H1 (cell line): ENCODE measurements at regions not wholly inside any gene's neighbourhood (a gene's known extent, or its start where the extent isn't known, plus 50 kb on each side); places are given as distances from the start of the nearest gene placed in this dataset.

Source experiments
- CTCF ChIA-PET: fragments of 300-600 bp; sonication (Branson Sonifier 250); formaldehyde crosslinking; loops from one replicate; lab custom pipeline; 2021; ENCODE audit not compliant: partially characterized antibody; lab: Charles Lee
- POLR2A ChIA-PET: fragments of 300-600 bp; sonication (Branson Sonifier 250); formaldehyde crosslinking; loops from one replicate; lab custom pipeline; 2021; ENCODE audit warnings: inconsistent platforms; ENCODE audit not compliant: partially characterized antibody; lab: Charles Lee
- DNase-seq, 2 experiments: peaks; one replicate each; pipeline versions ENCODE4 v3.0.0 to v3.0.0-alpha.2; 2010 to 2022; ENCODE audit warnings: low spot score in 2 of 2, low read depth in 1 of 2, mixed read lengths in 1 of 2
- FAIRE-seq: peaks from 2 replicates; lab custom pipeline; 2011; peaks lifted over from hg19 to GRCh38; lab: Jason Lieb, UNC
- H2AFZ ChIP-seq: 2 replicates; pipeline ENCODE4 v1.8.1; 2012; ENCODE audit warnings: low read length, inconsistent platforms
- H2AK5ac ChIP-seq: 2 replicates; pipeline ENCODE4 v1.6.1; 2013; ENCODE audit warnings: low read depth, low read length
- H2BK120ac ChIP-seq: replicated peaks from 2 replicates; pipeline ENCODE3; 2013; ENCODE audit warnings: low read depth, low read length, inconsistent platforms
- H2BK12ac ChIP-seq: 2 replicates; pipeline ENCODE4 v1.6.1; 2013; ENCODE audit warnings: low read depth, low read length
- H2BK15ac ChIP-seq: 2 replicates; pipeline ENCODE4 v1.6.1; 2013; ENCODE audit warnings: low read length
- H2BK20ac ChIP-seq: 2 replicates; pipeline ENCODE4 v1.6.1; 2013; ENCODE audit warnings: low read length
- H2BK5ac ChIP-seq: 2 replicates; pipeline ENCODE4 v1.6.1; 2013; ENCODE audit warnings: low read depth, low read length
- H3K14ac ChIP-seq: 2 replicates; pipeline ENCODE4 v1.6.1; 2013; ENCODE audit warnings: inconsistent platforms; ENCODE audit not compliant: insufficient read length
- H3K18ac ChIP-seq: 2 replicates; pipeline ENCODE4 v1.6.1; 2013; ENCODE audit warnings: low read length; ENCODE audit errors: extremely low read depth
- H3K23ac ChIP-seq: 2 replicates; pipeline ENCODE4 v1.6.1; 2013; ENCODE audit warnings: inconsistent platforms; ENCODE audit not compliant: insufficient read length
- H3K23me2 ChIP-seq: 2 replicates; pipeline ENCODE4 v1.6.1; 2013; ENCODE audit warnings: low read depth, low read length
- H3K27ac ChIP-seq: 2 replicates; pipeline ENCODE4 v1.6.1; 2011; ENCODE audit warnings: low read depth, low read length, inconsistent platforms
- H3K27me3 ChIP-seq, 4 experiments: replicated peaks in 1 of 4; 1 replicate in 1 of 4; 2 replicates in 3 of 4; pipeline versions ENCODE4 v1.6.1 to v1.8.1; 2011 to 2013; ENCODE audit warnings: low read length in 3 of 4, mild to moderate bottlenecking in 3 of 4, inconsistent platforms in 2 of 4, mixed read lengths in 2 of 4, moderate library complexity in 1 of 4; ENCODE audit not compliant: control insufficient read depth in 3 of 4, insufficient read depth in 3 of 4; ENCODE audit errors: extremely low read depth in 1 of 4
- H3K36me3 ChIP-seq, 4 experiments: 2 replicates each; pipeline versions ENCODE4 v1.6.1 to v1.8.1; 2011 to 2013; ENCODE audit warnings: mild to moderate bottlenecking in 4 of 4, low read length in 3 of 4, moderate library complexity in 2 of 4, control low read depth in 1 of 4, inconsistent platforms in 1 of 4; ENCODE audit not compliant: insufficient read depth in 4 of 4, control insufficient read depth in 2 of 4
- H3K4ac ChIP-seq: replicated peaks from 2 replicates; pipeline ENCODE3; 2013; ENCODE audit warnings: low read length, low read depth, mixed read lengths, inconsistent platforms; ENCODE audit not compliant: insufficient read length
- H3K4me1 ChIP-seq, 4 experiments: replicated peaks in 1 of 4; 1 replicate in 1 of 4; 2 replicates in 3 of 4; pipeline versions ENCODE4 v1.6.1 to v1.8.1; 2011 to 2013; ENCODE audit warnings: low read length in 3 of 4, inconsistent platforms in 2 of 4, mixed read lengths in 1 of 4; ENCODE audit not compliant: insufficient read depth in 4 of 4, control insufficient read depth in 3 of 4
- H3K4me2 ChIP-seq, 2 experiments: 2 replicates each; pipeline versions ENCODE4 v1.6.1 to v1.8.1; 2011 to 2013; ENCODE audit warnings: low read depth in 2 of 2, low read length in 2 of 2, control low read depth in 1 of 2, inconsistent platforms in 1 of 2, mild to moderate bottlenecking in 1 of 2; ENCODE audit not compliant: insufficient read depth in 1 of 2
- H3K4me3 ChIP-seq, 4 experiments: fragments of 200-600, 300-600 bp in 1 of 4; sonication (generic), shearing (Covaris generic), sonication (Bioruptor Twin) in 1 of 4; 2 replicates each; pipeline versions ENCODE4 v1.5.1 to v1.8.1; 2011 to 2016; ENCODE audit warnings: low read length in 4 of 4, low read depth in 3 of 4, control low read depth in 2 of 4, inconsistent platforms in 2 of 4, mild to moderate bottlenecking in 2 of 4, mixed read lengths in 1 of 4, moderate library complexity in 1 of 4; ENCODE audit not compliant: insufficient read depth in 2 of 4; ENCODE audit errors: extremely low read depth in 1 of 4
- H3K56ac ChIP-seq: replicated peaks from 2 replicates; pipeline ENCODE3; 2013; ENCODE audit warnings: low read depth, mild to moderate bottlenecking, mixed read lengths, low read length, inconsistent platforms; ENCODE audit not compliant: insufficient read length
- H3K79me1 ChIP-seq: 2 replicates; pipeline ENCODE4 v1.6.1; 2013; ENCODE audit warnings: low read depth, low read length, control low read depth
- H3K79me2 ChIP-seq, 2 experiments: 2 replicates each; pipeline versions ENCODE4 v1.6.1 to v1.8.1; 2012 to 2013; ENCODE audit warnings: low read length in 2 of 2, mild to moderate bottlenecking in 2 of 2, inconsistent platforms in 1 of 2; ENCODE audit not compliant: insufficient read depth in 2 of 2, control insufficient read depth in 1 of 2
- H3K9ac ChIP-seq, 4 experiments: replicated peaks in 1 of 4; 1 replicate in 1 of 4; 2 replicates in 3 of 4; pipeline versions ENCODE4 v1.6.1 to v1.8.1; 2011 to 2013; ENCODE audit warnings: low read depth in 3 of 4, low read length in 3 of 4, control low read depth in 2 of 4, mild to moderate bottlenecking in 2 of 4, moderate library complexity in 2 of 4, inconsistent platforms in 1 of 4; ENCODE audit errors: extremely low read depth in 1 of 4
- H3K9me3 ChIP-seq, 2 experiments: 2 replicates each; pipeline versions ENCODE4 v1.6.1 to v1.8.1; 2012 to 2013; ENCODE audit warnings: mild to moderate bottlenecking in 2 of 2, moderate library complexity in 2 of 2, control low read depth in 1 of 2, inconsistent platforms in 1 of 2, low read depth in 1 of 2, low read length in 1 of 2, mixed read lengths in 1 of 2; ENCODE audit not compliant: insufficient read depth in 2 of 2
- H4K20me1 ChIP-seq, 2 experiments: replicated peaks in 1 of 2; 2 replicates each; pipeline versions ENCODE3 to v1.8.1; 2011 to 2013; ENCODE audit warnings: inconsistent platforms in 2 of 2, low read length in 2 of 2, mild to moderate bottlenecking in 1 of 2; ENCODE audit not compliant: insufficient read depth in 2 of 2, control insufficient read depth in 1 of 2
- H4K5ac ChIP-seq: 2 replicates; pipeline ENCODE4 v1.6.1; 2013; ENCODE audit warnings: low read length, low read depth, mixed read lengths, inconsistent platforms; ENCODE audit not compliant: insufficient read length
- H4K8ac ChIP-seq: 2 replicates; pipeline ENCODE4 v1.8.0; 2013; ENCODE audit warnings: mild to moderate bottlenecking, moderate library complexity, low read length, inconsistent platforms; ENCODE audit not compliant: insufficient read depth; ENCODE audit errors: extremely low read depth
- H4K91ac ChIP-seq: replicated peaks from 2 replicates; pipeline ENCODE3; 2013; ENCODE audit warnings: low read length, mixed read lengths, inconsistent platforms; ENCODE audit not compliant: insufficient read length
- ASH2L ChIP-seq: fragments of 200-600, 300-600 bp; sonication (generic); IDR thresholded peaks from one replicate; pipeline ENCODE4 v1.7.1; 2017; ENCODE audit warnings: low read length
- BACH1 ChIP-seq: IDR thresholded peaks from 2 replicates; pipeline ENCODE4 v1.6.1; 2012; ENCODE audit warnings: low read length, improper control_type of control experiment
- EP300 ChIP-seq, 2 experiments: IDR thresholded peaks; 1 replicate in 1 of 2; 2 replicates in 1 of 2; pipeline ENCODE4 v1.6.1; 2011 to 2012; ENCODE audit warnings: low read depth in 2 of 2, low read length in 2 of 2, mild to moderate bottlenecking in 2 of 2, borderline replicate concordance in 1 of 2, inconsistent platforms in 1 of 2, moderate library complexity in 1 of 2
- EZH2 ChIP-seq: fragments of 200-600 bp; sonication (generic); IDR thresholded peaks from 2 replicates; pipeline ENCODE4 v1.7.1; 2012; ENCODE audit warnings: low read depth, mild to moderate bottlenecking, moderate library complexity, low read length, inconsistent platforms; ENCODE audit not compliant: severe bottlenecking
- GABPA ChIP-seq: IDR thresholded peaks from 2 replicates; pipeline ENCODE4 v1.6.1; 2011; ENCODE audit warnings: mild to moderate bottlenecking, low read length, moderate library complexity, borderline replicate concordance; ENCODE audit not compliant: insufficient read depth
- HDAC6 ChIP-seq: IDR thresholded peaks from one replicate; pipeline ENCODE4 v1.7.1; 2012; ENCODE audit warnings: low read depth, mild to moderate bottlenecking, inconsistent platforms, low read length, moderate library complexity
- JUND ChIP-seq: IDR thresholded peaks from 2 replicates; pipeline ENCODE4 v1.6.1; 2011; ENCODE audit warnings: mild to moderate bottlenecking, improper control_type of control experiment, low read length
- MAFK ChIP-seq: IDR thresholded peaks from 2 replicates; pipeline ENCODE4 v1.6.1; 2012; ENCODE audit warnings: low read depth, mild to moderate bottlenecking, improper control_type of control experiment, low read length
- RXRA ChIP-seq: IDR thresholded peaks from 2 replicates; pipeline ENCODE4 v1.6.1; 2011; ENCODE audit warnings: low read depth, mild to moderate bottlenecking, low read length, moderate library complexity; ENCODE audit not compliant: insufficient read depth
- SAP30 ChIP-seq: fragments of 300-600 bp; sonication (generic); IDR thresholded peaks from 2 replicates; pipeline ENCODE4 v1.7.1; 2012; ENCODE audit warnings: low read length, moderate library complexity, mild to moderate bottlenecking, inconsistent platforms; ENCODE audit not compliant: insufficient read depth, insufficient replicate concordance
- SIRT6 ChIP-seq: IDR thresholded peaks from one replicate; pipeline ENCODE4 v1.7.1; 2012; ENCODE audit warnings: low read length, inconsistent platforms
- SUZ12 ChIP-seq: fragments of 200-600 bp; sonication (generic); IDR thresholded peaks from 2 replicates; pipeline ENCODE4 v1.6.1; 2012; ENCODE audit warnings: mild to moderate bottlenecking, inconsistent platforms, low read length, moderate library complexity, mixed read lengths
- TBP ChIP-seq: IDR thresholded peaks from 2 replicates; pipeline ENCODE4 v1.6.1; 2011; ENCODE audit warnings: low read depth, low read length, improper control_type of control experiment
- TEAD4 ChIP-seq: IDR thresholded peaks from 2 replicates; pipeline ENCODE4 v1.6.1; 2012; ENCODE audit warnings: low read depth, low read length, inconsistent platforms, mixed read lengths
- ZNF274 ChIP-seq: IDR thresholded peaks from 2 replicates; pipeline ENCODE4 v1.7.0; 2012; ENCODE audit warnings: low read length, borderline replicate concordance; ENCODE audit errors: extremely low read depth
- WGBS, 2 experiments: shearing (Covaris generic) in 1 of 2; methylation state at CpG; one replicate each; pipeline versions ENCODE4 v1.1.6 to v1.1.7; 2013 to 2015; ENCODE audit warnings: low lambda C conversion rate in 2 of 2, mixed read lengths in 2 of 2, inconsistent platforms in 1 of 2, low coverage in 1 of 2, missing lambda C conversion rate in 1 of 2; ENCODE audit not compliant: insufficient replicate concordance in 2 of 2, insufficient coverage in 1 of 2, insufficient read length in 1 of 2; ENCODE audit errors: extremely low coverage in 1 of 2, missing lambda C conversion rate in 1 of 2; 5-methylcytosine and 5-hydroxymethylcytosine counted together

GRCh38 chr1:207967703-207968102, 56.8 kb upstream of the CD34 start:
- H3K9me3 ChIP-seq = no peaks in the 10 kb centered on the region
- ChIA-PET POLR2A (interaction anchor here (0.6 kb wide), 1 partner anchor 103 kb away, joined by 3 read pairs; no protein-coding TSS in a partner anchor), CTCF (interaction anchor here (1.0 to 1.4 kb wide), 2 partner anchors 30 to 83 kb away, joined by 4 to 6 read pairs; no protein-coding TSS in a partner anchor)
- no peak overlapping the region for H3K23ac ChIP-seq
- peaks cover 2 to 21% (median 12%) of the 10 kb centered on the region in 4 experiments for H3K27me3 ChIP-seq
- no peak overlapping the region for H3K14ac ChIP-seq
- H4K5ac ChIP-seq = no peak overlapping the region
- no peak overlapping the region for H2BK15ac ChIP-seq
- no peak overlapping the region for H4K8ac ChIP-seq
- DNase-seq = no peak
- H3K23me2 ChIP-seq = peaks cover 3% of the 10 kb centered on the region; the same call in 1 of the 2 replicates
- H3K4me1 ChIP-seq = peaks cover 0 to 12% (median 4%) of the 10 kb centered on the region in 4 experiments; a peak in 6 of 7 replicates
- H3K4ac ChIP-seq = no peak overlapping the region
- no peak overlapping the region for H2BK5ac ChIP-seq
- no peaks in the 10 kb centered on the region for H3K36me3 ChIP-seq
- no peak overlapping the region for H3K56ac ChIP-seq
- no peaks in the 10 kb centered on the region for H3K79me2 ChIP-seq
- H2BK120ac ChIP-seq = no peak overlapping the region
- no peaks in the 10 kb centered on the region for H3K79me1 ChIP-seq
- no peak overlapping the region for H2AFZ ChIP-seq
- H2AK5ac ChIP-seq = no peak overlapping the region
- no peak overlapping the region for H3K4me2 ChIP-seq
- no peak overlapping the region for H4K91ac ChIP-seq
- H3K18ac ChIP-seq = no peak overlapping the region
- H3K4me3 ChIP-seq = no peak overlapping the region
- H3K9ac ChIP-seq = no peak overlapping the region
- no peak overlapping the region for H3K27ac ChIP-seq
- no peak overlapping the region for H2BK20ac ChIP-seq
- H2BK12ac ChIP-seq = no peak overlapping the region
- no peak for FAIRE-seq
- WGBS, 2 experiments = 91% methylated on average over 2 of the region's 2 CpGs; no CpG with 5 or more reads in 1 of the 2 experiments
- no peaks in the 10 kb centered on the region for H4K20me1 ChIP-seq
- TF ChIP-seq MAFK (no peak), EP300 (IDR thresholded peaks at IDR 0.05; ENCODE audit: borderline replicate concordance in 1 of 2, low read depth in 2 of 2, low read length in 2 of 2) (no peak), SUZ12 (no peak), ZNF274 (no peak), SAP30 (no peak), GABPA (no peak), HDAC6 (no peak), ASH2L (no peak), EZH2 (no peak), BACH1 (no peak), SIRT6 (no peak), TEAD4 (no peak), TBP (no peak), JUND (no peak), RXRA (no peak)
